ENCODE measurements at regions not wholly inside any gene's neighbourhood (a gene's known extent, or its start where the extent isn't known, plus 50 kb on each side); places are given as distances from the start of the nearest gene placed in this dataset.
A peak's percentile ranks its signal among the peaks of the same experiment; 100 is the strongest.

GRCh38 chr2:203812294-203813221, 55.0 kb upstream of the CTLA4 start:
- DNase-seq, result no peak

- DNase-seq, result no peak
Measured at GRCh38 chr2:203813684-203814083, 53.9 kb upstream of the CTLA4 start.

- peak in 24 of 56 donors; percentile 5 to 60 (median 20) for DNase-seq
Measured at GRCh38 chr2:203814661-203815540, 52.7 kb upstream of the CTLA4 start.

- no peak for DNase-seq
Measured at GRCh38 chr2:203815541-203815898, 52.1 kb upstream of the CTLA4 start.

- no peak for DNase-seq
Measured at GRCh38 chr2:203817147-203817546, 50.4 kb upstream of the CTLA4 start.
